Astrocyte (in vitro differentiated cells and primary cell): ENCODE measurements at regions not wholly inside any gene's neighbourhood (a gene's known extent, or its start where the extent isn't known, plus 50 kb on each side); places are given as distances from the start of the nearest gene placed in this dataset.

ENCODE experiments used
- EZH2 ChIP-seq: IDR thresholded peaks from 2 replicates; pipeline ENCODE4 v1.6.1; 2012; ENCODE audit warnings: mild to moderate bottlenecking, low read length, inconsistent platforms; ENCODE audit not compliant: insufficient read depth
- TF ChIP-seq, protein P1 (sequence below): IDR thresholded peaks from 2 replicates; pipeline ENCODE4 v1.5.1; 2011; ENCODE audit warnings: low read depth, mild to moderate bottlenecking, inconsistent platforms, low read length, moderate library complexity; ENCODE audit not compliant: insufficient read depth

DNA sequence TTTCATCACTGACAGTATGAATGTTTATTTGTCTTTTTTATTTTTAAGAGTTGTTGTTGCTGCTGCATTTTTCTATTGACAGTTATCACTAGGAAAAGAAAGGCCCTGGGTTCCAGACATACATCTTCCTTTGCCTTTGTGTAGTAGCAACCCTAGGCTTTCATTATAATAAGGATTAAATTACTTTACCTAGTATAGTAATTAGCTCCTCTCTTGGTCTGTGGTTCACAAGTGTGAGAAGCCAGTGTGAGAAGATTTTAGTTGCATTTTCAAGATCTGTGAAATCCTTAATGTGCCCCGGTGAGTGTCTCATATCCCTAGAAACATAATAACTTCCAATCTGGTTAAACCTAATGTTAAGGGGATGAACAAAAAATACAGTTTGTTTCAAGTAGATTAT, 799.3 kb upstream of the MAP3K7 start:
- TF ChIP-seq, protein P1, sequence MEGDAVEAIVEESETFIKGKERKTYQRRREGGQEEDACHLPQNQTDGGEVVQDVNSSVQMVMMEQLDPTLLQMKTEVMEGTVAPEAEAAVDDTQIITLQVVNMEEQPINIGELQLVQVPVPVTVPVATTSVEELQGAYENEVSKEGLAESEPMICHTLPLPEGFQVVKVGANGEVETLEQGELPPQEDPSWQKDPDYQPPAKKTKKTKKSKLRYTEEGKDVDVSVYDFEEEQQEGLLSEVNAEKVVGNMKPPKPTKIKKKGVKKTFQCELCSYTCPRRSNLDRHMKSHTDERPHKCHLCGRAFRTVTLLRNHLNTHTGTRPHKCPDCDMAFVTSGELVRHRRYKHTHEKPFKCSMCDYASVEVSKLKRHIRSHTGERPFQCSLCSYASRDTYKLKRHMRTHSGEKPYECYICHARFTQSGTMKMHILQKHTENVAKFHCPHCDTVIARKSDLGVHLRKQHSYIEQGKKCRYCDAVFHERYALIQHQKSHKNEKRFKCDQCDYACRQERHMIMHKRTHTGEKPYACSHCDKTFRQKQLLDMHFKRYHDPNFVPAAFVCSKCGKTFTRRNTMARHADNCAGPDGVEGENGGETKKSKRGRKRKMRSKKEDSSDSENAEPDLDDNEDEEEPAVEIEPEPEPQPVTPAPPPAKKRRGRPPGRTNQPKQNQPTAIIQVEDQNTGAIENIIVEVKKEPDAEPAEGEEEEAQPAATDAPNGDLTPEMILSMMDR, result no peak
- TF ChIP-seq EZH2, result no peak
